Smooth muscle cell (in vitro differentiated cells): ENCODE measurements at regions not wholly inside any gene's neighbourhood (a gene's known extent, or its start where the extent isn't known, plus 50 kb on each side); places are given as distances from the start of the nearest gene placed in this dataset.
"Not testable (repeated sequence)": the region's sequence is repeated elsewhere in the genome, so short reads cannot be mapped to it uniquely, and the experiment has no call there.

Experiments used
- DNase-seq: peaks from one replicate; lab custom pipeline; 2025; ENCODE audit not compliant: unreplicated experiment; lab: John Stamatoyannopoulos, UW
- H2AFZ ChIP-seq: fragments of 200-600 bp; sonication (generic); 2 replicates; pipeline ENCODE4 v1.6.0; 2016; ENCODE audit warnings: antibody characterized with exemption, low read depth, mild to moderate bottlenecking
- H3F3A ChIP-seq: fragments of 200-600 bp; sonication (generic); 2 replicates; pipeline ENCODE4 v1.6.0; 2017; ENCODE audit warnings: antibody characterized with exemption, low read depth
- H3K27ac ChIP-seq: fragments of 200-600 bp; sonication (generic); 2 replicates; pipeline ENCODE4 v1.5.1; 2016; ENCODE audit warnings: low read depth, mild to moderate bottlenecking
- H3K27me3 ChIP-seq: fragments of 200-600 bp; sonication (generic); 2 replicates; pipeline ENCODE4 v1.6.1; 2016; ENCODE audit warnings: low read depth, mild to moderate bottlenecking
- H3K36me3 ChIP-seq: fragments of 200-600 bp; sonication (generic); 2 replicates; pipeline ENCODE4 v1.5.1; 2016; ENCODE audit warnings: low read depth
- H3K4me1 ChIP-seq: fragments of 200-600 bp; sonication (generic); 2 replicates; pipeline ENCODE4 v1.5.1; 2016; ENCODE audit warnings: low read depth
- H3K4me2 ChIP-seq: fragments of 200-600 bp; sonication (generic); 2 replicates; pipeline ENCODE4 v1.6.0; 2016; ENCODE audit warnings: mild to moderate bottlenecking
- H3K4me3 ChIP-seq: fragments of 200-600 bp; sonication (generic); 2 replicates; pipeline ENCODE4 v1.5.1; 2016; ENCODE audit warnings: mild to moderate bottlenecking
- H3K79me2 ChIP-seq: fragments of 200-600 bp; sonication (generic); 2 replicates; pipeline ENCODE4 v1.6.0; 2016; ENCODE audit warnings: low read depth, mild to moderate bottlenecking
- H3K9ac ChIP-seq: fragments of 200-600 bp; sonication (generic); 2 replicates; pipeline ENCODE4 v1.6.0; 2016; ENCODE audit warnings: low read depth
- H3K9me3 ChIP-seq: fragments of 200-600 bp; sonication (generic); replicated peaks from 2 replicates; pipeline ENCODE4 v1.5.1; 2016; ENCODE audit warnings: low read depth
- H4K20me1 ChIP-seq: fragments of 200-600 bp; sonication (generic); 2 replicates; pipeline ENCODE4 v1.6.0; 2016; ENCODE audit warnings: low read depth
- WGBS: methylation state at CpG from one replicate; pipeline ENCODE4 v1.1.7; 2016; ENCODE audit warnings: low lambda C conversion rate; 5-methylcytosine and 5-hydroxymethylcytosine counted together
- TF ChIP-seq, protein P1 (sequence below): fragments of 200-600 bp; sonication (generic); IDR thresholded peaks from 2 replicates; pipeline ENCODE4 v1.5.1; 2017; ENCODE audit warnings: borderline replicate concordance, mild to moderate bottlenecking, antibody characterized with exemption; ENCODE audit not compliant: insufficient read depth, poor library complexity, severe bottlenecking

DNA sequence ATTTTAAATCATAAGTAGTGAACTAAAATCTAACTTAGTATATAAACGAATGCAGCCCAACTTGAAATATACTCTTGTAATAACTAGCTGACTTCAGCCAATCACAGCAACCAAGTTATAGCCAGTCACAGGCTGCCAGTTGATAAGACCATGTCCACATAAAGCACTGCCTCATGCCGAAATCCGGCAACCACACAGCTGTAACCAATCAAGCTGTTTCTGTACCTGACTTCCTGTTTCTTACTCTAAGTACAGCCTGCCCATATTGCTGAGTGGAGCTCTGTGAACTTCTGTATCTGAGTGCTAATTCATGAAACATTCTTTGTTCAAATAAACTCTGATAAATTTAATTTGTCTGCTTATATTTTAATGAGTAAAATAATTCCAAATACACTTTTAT is 805.3 kb upstream of the EPHA5 start:
- Histone ChIP-seq H4K20me1 (no peaks in the 10 kb centered on the region), H3K4me1 (no peaks in the 10 kb centered on the region), H3K36me3 (no peaks in the 10 kb centered on the region), H3F3A (no peaks in the 10 kb centered on the region), H3K4me3 (no peak overlapping the region), H3K4me2 (no peak overlapping the region), H2AFZ (no peak overlapping the region), H3K27ac (no peak overlapping the region), H3K79me2 (no peaks in the 10 kb centered on the region), H3K9me3 (no peaks in the 10 kb centered on the region), H3K9ac (no peak overlapping the region), H3K27me3 (no peaks in the 10 kb centered on the region)
- WGBS = 89% methylated on average over 3 of the region's 3 CpGs
- no peak for DNase-seq
- TF ChIP-seq, protein P1, sequence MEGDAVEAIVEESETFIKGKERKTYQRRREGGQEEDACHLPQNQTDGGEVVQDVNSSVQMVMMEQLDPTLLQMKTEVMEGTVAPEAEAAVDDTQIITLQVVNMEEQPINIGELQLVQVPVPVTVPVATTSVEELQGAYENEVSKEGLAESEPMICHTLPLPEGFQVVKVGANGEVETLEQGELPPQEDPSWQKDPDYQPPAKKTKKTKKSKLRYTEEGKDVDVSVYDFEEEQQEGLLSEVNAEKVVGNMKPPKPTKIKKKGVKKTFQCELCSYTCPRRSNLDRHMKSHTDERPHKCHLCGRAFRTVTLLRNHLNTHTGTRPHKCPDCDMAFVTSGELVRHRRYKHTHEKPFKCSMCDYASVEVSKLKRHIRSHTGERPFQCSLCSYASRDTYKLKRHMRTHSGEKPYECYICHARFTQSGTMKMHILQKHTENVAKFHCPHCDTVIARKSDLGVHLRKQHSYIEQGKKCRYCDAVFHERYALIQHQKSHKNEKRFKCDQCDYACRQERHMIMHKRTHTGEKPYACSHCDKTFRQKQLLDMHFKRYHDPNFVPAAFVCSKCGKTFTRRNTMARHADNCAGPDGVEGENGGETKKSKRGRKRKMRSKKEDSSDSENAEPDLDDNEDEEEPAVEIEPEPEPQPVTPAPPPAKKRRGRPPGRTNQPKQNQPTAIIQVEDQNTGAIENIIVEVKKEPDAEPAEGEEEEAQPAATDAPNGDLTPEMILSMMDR = no peak

DNA sequence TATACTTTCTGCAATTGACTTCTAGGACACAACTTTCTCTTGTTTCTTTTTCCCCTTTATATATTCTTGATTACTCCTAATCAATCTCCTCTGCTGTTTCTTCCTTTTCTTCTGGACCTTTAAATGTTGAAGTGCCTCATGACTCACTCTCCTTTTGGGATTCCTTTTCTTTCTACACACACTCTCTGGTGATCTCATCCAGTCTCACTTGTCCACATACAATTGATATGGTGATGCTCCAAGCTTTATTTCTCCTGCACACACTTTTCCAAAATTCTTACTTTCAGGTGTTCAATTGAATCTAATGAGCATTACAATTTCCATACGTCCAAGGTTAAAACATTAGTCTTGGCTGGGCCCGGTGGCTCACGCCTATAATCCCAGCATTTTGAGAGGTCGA is 794.8 kb upstream of the EPHA5 start:
- 99% methylated on average over 4 of the region's 4 CpGs for WGBS
- Histone ChIP-seq H3K9ac (no peak overlapping the region), H3K27me3 (no peaks in the 10 kb centered on the region), H2AFZ (no peak overlapping the region), H3F3A (no peaks in the 10 kb centered on the region), H3K27ac (no peak overlapping the region), H3K36me3 (no peaks in the 10 kb centered on the region), H3K4me1 (no peaks in the 10 kb centered on the region), H4K20me1 (no peaks in the 10 kb centered on the region), H3K4me3 (no peak overlapping the region), H3K79me2 (no peaks in the 10 kb centered on the region), H3K4me2 (no peak overlapping the region), H3K9me3 (no peaks in the 10 kb centered on the region)
- TF ChIP-seq, protein P1 = no peak
- no peak for DNase-seq

DNA sequence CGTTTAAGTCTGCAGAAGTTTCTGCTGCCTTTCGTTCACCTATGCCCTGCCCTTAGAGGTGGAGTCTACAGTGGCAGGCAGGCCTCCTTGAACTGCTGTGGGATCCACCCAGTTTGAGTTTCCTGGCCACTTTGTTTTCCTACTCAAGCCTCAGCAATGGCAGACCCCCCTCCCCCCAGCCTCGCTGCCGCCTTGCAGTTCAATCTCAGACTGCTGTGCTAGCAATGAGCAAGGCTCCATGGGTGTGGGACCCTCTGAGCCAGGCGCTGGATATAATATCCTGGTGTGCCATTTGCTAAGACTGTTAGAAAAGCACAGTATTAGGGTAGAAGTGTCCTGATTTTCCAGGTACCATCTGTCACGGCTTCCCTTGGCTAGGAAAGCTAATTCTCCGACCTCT is 792.6 kb upstream of the EPHA5 start:
- not testable (repeated sequence) for H3K27me3 ChIP-seq, H3K9ac ChIP-seq, H4K20me1 ChIP-seq, H3K36me3 ChIP-seq, H3K4me1 ChIP-seq, H3K27ac ChIP-seq, H2AFZ ChIP-seq, H3K4me3 ChIP-seq, H3K9me3 ChIP-seq, H3K79me2 ChIP-seq, DNase-seq, H3F3A ChIP-seq, H3K4me2 ChIP-seq
- WGBS = 86% methylated on average over 7 of the region's 7 CpGs

DNA sequence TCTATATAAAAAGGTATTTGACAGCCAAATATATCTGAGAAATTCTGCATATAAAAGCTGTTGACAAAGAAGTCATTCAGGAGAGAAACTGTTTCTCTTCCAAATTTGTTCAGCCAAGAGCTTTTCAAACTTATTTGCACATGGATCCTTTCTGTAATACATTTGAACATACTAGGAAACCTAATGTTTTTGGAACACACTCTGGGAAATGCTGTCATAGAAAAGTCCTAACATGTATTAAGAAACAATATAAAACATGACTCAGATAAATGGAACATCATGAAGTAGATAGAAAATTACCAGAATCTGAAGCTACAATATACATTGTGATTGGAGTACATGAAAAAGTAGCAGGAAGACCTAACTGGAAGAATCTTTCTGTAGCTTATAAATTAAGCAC is 781.5 kb upstream of the EPHA5 start:
- DNase-seq = no peak
- H3K79me2 ChIP-seq = no peaks in the 10 kb centered on the region
- H4K20me1 ChIP-seq = no peaks in the 10 kb centered on the region
- H3K9me3 ChIP-seq = no peaks in the 10 kb centered on the region
- H3K4me3 ChIP-seq = no peak overlapping the region
- H3K27ac ChIP-seq = no peak overlapping the region
- TF ChIP-seq, protein P1 = no peak
- H3K36me3 ChIP-seq = no peaks in the 10 kb centered on the region
- no peaks in the 10 kb centered on the region for H3K4me1 ChIP-seq
- H3K4me2 ChIP-seq = no peak overlapping the region
- H3K9ac ChIP-seq = no peak overlapping the region
- no peaks in the 10 kb centered on the region for H3F3A ChIP-seq
- H2AFZ ChIP-seq = no peak overlapping the region
- H3K27me3 ChIP-seq = no peaks in the 10 kb centered on the region
